HG03045 (cell line): ENCODE measurements at regions not wholly inside any gene's neighbourhood (a gene's known extent, or its start where the extent isn't known, plus 50 kb on each side); places are given as distances from the start of the nearest gene placed in this dataset.

ENCODE experiments used
- ATAC-seq: cut with Tn5 transposase; IDR thresholded peaks from one replicate; pipeline ENCODE4 v1.9.1; 2021; ENCODE audit warnings: mild to moderate bottlenecking, moderate library complexity; ENCODE audit not compliant: unreplicated experiment

GRCh38 chr15:46489276-46489675 lies 854.4 kb downstream of the SQOR start:
- ATAC-seq, result no peak

GRCh38 chr15:46496491-46497115 lies 861.8 kb downstream of the SQOR start:
- no peak for ATAC-seq

GRCh38 chr15:46502667-46503066 lies 867.8 kb downstream of the SQOR start:
- no peak for ATAC-seq

- ATAC-seq, result no peak
These were observed 883.6 kb downstream of the SQOR start for GRCh38 chr15:46518381-46518780.

GRCh38 chr15:46523701-46524100 lies 888.9 kb downstream of the SQOR start:
- ATAC-seq, result no peak

GRCh38 chr15:46525984-46526725 lies 891.3 kb downstream of the SQOR start:
- no peak for ATAC-seq

GRCh38 chr15:46526726-46527110 lies 891.9 kb downstream of the SQOR start:
- ATAC-seq, result no peak

GRCh38 chr15:46543626-46544025 lies 908.8 kb downstream of the SQOR start:
- ATAC-seq, result no peak

GRCh38 chr15:46548989-46549388 lies 914.2 kb downstream of the SQOR start:
- no peak for ATAC-seq

- no peak for ATAC-seq
These were observed 917.5 kb downstream of the SQOR start for GRCh38 chr15:46552316-46552715.

- no peak for ATAC-seq
These were observed 920.7 kb downstream of the SQOR start for GRCh38 chr15:46555547-46555946.

GRCh38 chr15:46556010-46556409 lies 921.2 kb downstream of the SQOR start:
- no peak for ATAC-seq

- ATAC-seq, result no peak
These were observed 921.9 kb downstream of the SQOR start for GRCh38 chr15:46556559-46557379.

- no peak for ATAC-seq
These were observed 933.1 kb downstream of the SQOR start for GRCh38 chr15:46567968-46568367.

GRCh38 chr15:46569781-46570180 lies 935.0 kb downstream of the SQOR start:
- ATAC-seq, result no peak

GRCh38 chr15:46576646-46577395 lies 942.0 kb downstream of the SQOR start:
- no peak for ATAC-seq

- no peak for ATAC-seq
These were observed 942.9 kb downstream of the SQOR start for GRCh38 chr15:46577767-46578166.

GRCh38 chr15:46580487-46580886 lies 945.7 kb downstream of the SQOR start:
- no peak for ATAC-seq

GRCh38 chr15:46580924-46581323 lies 946.1 kb downstream of the SQOR start:
- no peak for ATAC-seq

- no peak for ATAC-seq
These were observed 954.3 kb downstream of the SQOR start for GRCh38 chr15:46589088-46589487.

- no peak for ATAC-seq
These were observed 956.6 kb downstream of the SQOR start for GRCh38 chr15:46591462-46591861.
